Memory B cell (primary cell): ENCODE measurements at regions not wholly inside any gene's neighbourhood (a gene's known extent, or its start where the extent isn't known, plus 50 kb on each side); places are given as distances from the start of the nearest gene placed in this dataset.
"Not testable (repeated sequence)": the region's sequence is repeated elsewhere in the genome, so short reads cannot be mapped to it uniquely, and the experiment has no call there.

ENCODE experiments used
- ATAC-seq: fragments of 150-1000 bp; cut with Tn5 transposase; 2 replicates; pipeline ENCODE4 v1.10.0; 2021; ENCODE audit warnings: low read depth, mild to moderate bottlenecking, moderate library complexity
- DNase-seq, 2 donors: peaks; one replicate each; pipeline ENCODE4 v3.0.0; 2022; ENCODE audit warnings: low spot score in 2 of 2
- H3K27ac Mint-ChIP-seq: one replicate; pipeline ENCODE4 v1.8.0; 2022; ENCODE audit warnings: mild to moderate bottlenecking, moderate library complexity, mixed read lengths
- H3K27me3 Mint-ChIP-seq: one replicate; pipeline ENCODE4 v1.8.0; 2022; ENCODE audit warnings: mixed read lengths
- H3K36me3 Mint-ChIP-seq: one replicate; pipeline ENCODE4 v1.8.0; 2022; ENCODE audit warnings: mild to moderate bottlenecking, mixed read lengths
- H3K4me1 Mint-ChIP-seq: one replicate; pipeline ENCODE4 v1.8.0; 2022; ENCODE audit warnings: mixed read lengths
- H3K4me3 Mint-ChIP-seq: one replicate; pipeline ENCODE4 v1.8.0; 2022; ENCODE audit warnings: mild to moderate bottlenecking, moderate library complexity, mixed read lengths
- H3K9me3 Mint-ChIP-seq: one replicate; pipeline ENCODE4 v1.8.0; 2022; ENCODE audit warnings: mixed read lengths

DNA sequence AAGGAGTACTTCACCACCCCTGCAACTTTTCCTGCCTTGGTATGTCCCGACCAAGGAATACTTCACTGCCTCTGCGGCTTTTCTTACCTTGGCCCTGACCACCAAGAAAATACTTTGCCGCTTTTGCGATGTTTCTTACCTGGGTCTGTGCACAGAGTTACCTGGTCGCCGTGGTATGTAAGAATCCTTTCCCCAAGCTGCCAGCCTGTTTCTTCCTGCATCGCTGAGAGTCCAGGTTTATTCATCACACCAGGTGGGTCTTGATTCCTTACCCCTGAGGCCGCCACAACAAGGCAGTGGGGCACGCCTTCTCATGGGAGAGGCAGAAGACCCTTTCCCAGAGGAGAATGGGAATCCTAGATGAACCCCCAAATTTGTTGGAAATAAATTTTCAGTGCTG is 511.3 kb downstream of the EDEM1 start:
- Mint-ChIP-seq H3K27me3 (no peaks in the 10 kb centered on the region), H3K36me3 (no peaks in the 10 kb centered on the region), H3K4me1 (no peaks in the 10 kb centered on the region), H3K27ac (no peak overlapping the region), H3K4me3 (no peak overlapping the region), H3K9me3 (no peaks in the 10 kb centered on the region)
- DNase-seq, result no peak
- ATAC-seq, result no peak

DNA sequence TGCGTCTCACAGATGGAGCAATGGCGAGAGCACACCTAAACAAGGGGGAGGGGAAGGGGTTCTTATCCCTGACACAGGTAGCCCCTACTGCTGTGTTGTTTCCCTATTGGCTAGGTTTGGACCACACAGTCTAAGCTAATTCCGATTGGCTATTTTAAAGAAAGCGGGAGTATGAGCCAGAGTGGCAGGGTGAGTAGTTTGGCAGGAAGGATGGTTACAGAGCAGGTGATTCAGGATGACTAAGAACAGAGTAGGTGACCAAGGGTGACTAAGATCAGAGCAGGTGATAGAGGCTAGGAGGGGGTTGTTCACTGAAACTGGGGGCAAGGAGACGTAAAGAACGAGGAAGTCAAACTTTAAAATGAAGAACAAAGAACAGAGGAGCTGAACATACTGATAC is 511.8 kb downstream of the EDEM1 start:
- ATAC-seq (no peak), DNase-seq (no peak)
- no peaks in the 10 kb centered on the region for H3K4me1 Mint-ChIP-seq
- no peaks in the 10 kb centered on the region for H3K36me3 Mint-ChIP-seq
- H3K27ac Mint-ChIP-seq, result no peak overlapping the region
- H3K9me3 Mint-ChIP-seq, result no peaks in the 10 kb centered on the region
- H3K27me3 Mint-ChIP-seq, result no peaks in the 10 kb centered on the region
- no peak overlapping the region for H3K4me3 Mint-ChIP-seq

DNA sequence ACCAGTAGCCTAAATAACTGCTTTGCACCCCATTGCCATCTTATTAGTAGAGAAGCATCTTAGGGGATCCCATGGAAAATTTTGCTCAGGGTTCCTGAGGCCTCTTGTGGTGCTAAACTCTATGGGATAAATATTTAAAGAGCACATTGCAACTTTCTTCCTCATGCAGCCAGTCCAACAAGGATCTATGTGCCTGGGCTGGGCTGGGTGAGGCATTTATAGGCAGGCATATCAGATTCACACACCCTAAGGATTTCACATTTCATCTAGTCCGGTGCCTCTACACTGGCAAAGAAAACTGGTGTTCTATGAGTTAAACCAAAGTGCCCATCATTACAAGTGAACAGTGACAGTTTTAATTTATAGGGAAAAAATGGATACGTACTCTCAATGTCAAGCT is 512.3 kb downstream of the EDEM1 start:
- DNase-seq (no peak), ATAC-seq (no peak)
- no peaks in the 10 kb centered on the region for H3K9me3 Mint-ChIP-seq
- no peak overlapping the region for H3K4me3 Mint-ChIP-seq
- no peak overlapping the region for H3K27ac Mint-ChIP-seq
- no peaks in the 10 kb centered on the region for H3K36me3 Mint-ChIP-seq
- H3K27me3 Mint-ChIP-seq, result no peaks in the 10 kb centered on the region
- H3K4me1 Mint-ChIP-seq, result no peaks in the 10 kb centered on the region

DNA sequence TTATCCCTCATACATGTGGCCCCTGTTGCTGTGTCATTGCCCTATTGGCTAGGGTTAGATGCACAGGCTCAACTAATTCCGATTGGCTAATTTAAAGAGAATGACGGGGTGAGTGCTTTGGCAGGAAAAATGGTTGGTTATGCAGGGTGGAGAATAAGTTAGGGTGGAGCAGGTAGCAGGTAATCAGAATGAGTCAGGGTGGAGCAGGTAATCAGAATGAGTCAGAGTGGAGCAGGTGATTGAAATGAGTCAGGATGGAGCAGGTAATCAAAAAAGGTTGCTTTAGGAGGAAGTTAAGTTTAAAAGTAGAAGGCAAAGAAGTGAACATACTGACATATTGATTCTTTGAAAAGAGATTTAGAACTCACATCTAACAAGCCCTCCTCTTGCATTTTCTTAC is 513.5 kb downstream of the EDEM1 start:
- not testable (repeated sequence) for H3K27ac Mint-ChIP-seq, H3K4me3 Mint-ChIP-seq, H3K9me3 Mint-ChIP-seq, ATAC-seq, H3K4me1 Mint-ChIP-seq, DNase-seq, H3K36me3 Mint-ChIP-seq, H3K27me3 Mint-ChIP-seq

DNA sequence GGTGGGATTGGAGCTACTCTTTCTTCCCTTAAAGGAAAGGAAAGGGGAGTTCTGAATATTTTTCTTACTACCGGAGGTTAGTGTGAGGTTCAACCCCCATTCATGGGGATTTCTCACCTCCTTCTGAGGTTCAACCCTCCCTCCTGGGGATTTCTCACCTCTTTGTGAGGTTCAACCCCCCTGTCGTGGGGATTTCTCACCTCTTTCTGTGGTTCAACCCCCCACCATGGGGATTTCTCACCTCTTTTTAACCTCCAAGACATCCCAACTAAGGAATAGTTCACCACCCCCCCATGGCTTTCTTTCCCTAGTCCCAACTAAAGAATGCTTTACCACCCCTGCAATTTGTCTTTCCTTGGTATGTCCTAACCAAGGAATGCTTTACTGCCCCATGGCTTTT is 520.3 kb downstream of the EDEM1 start:
- no peaks in the 10 kb centered on the region for H3K27me3 Mint-ChIP-seq
- H3K4me3 Mint-ChIP-seq, result no peak overlapping the region
- no peaks in the 10 kb centered on the region for H3K4me1 Mint-ChIP-seq
- ATAC-seq (no peak), DNase-seq (no peak)
- no peaks in the 10 kb centered on the region for H3K36me3 Mint-ChIP-seq
- H3K9me3 Mint-ChIP-seq, result peaks cover 2% of the 10 kb centered on the region
- H3K27ac Mint-ChIP-seq, result no peak overlapping the region

DNA sequence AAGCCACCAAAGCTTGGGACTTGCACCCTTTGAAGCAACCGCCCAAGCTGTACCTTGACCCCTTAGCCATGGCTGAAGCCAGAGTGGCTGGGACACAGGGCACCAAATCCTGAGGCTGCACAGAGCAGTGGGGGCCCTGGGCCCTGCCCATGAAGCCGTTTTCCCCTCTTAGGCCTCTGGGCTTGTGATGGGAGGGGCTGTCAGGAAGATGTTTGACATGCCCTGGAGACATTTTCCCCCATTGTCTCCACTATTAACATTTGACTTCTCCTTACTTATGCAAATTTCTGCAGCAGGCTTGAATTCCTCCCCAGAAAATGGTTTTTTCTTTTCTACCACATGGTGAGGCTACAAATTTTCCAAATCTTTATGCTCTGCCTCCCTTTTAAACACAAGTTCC is 522.2 kb downstream of the EDEM1 start:
- Mint-ChIP-seq H3K4me1 (no peaks in the 10 kb centered on the region), H3K4me3 (no peak overlapping the region), H3K27ac (no peak overlapping the region), H3K36me3 (no peaks in the 10 kb centered on the region), H3K9me3 (peaks cover 2% of the 10 kb centered on the region), H3K27me3 (no peaks in the 10 kb centered on the region)
- ATAC-seq, result no peak
- DNase-seq, result no peak

DNA sequence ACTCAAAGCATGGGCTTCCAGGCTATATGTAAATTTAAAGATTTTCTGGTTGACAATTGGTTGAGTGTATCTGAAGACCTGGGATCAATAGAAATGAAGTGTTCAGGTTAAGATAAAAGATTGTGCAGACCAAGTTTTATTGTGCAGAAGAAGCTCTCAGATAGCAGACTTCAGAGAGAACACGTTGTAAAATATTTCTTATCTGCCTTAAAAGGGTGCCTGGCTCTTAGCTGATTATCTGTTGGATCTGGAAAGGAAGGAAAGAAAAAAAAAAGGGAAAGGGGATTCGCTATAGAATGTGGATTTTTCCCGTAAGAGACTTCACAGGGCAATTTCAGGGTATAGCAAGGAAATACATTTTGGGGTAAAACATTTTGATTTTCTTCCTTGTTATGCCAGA is 523.2 kb downstream of the EDEM1 start:
- Mint-ChIP-seq H3K36me3 (no peaks in the 10 kb centered on the region), H3K27me3 (no peaks in the 10 kb centered on the region), H3K4me1 (no peaks in the 10 kb centered on the region), H3K27ac (no peak overlapping the region), H3K4me3 (no peak overlapping the region), H3K9me3 (peaks cover 2% of the 10 kb centered on the region)
- no peak for ATAC-seq
- DNase-seq, result no peak

DNA sequence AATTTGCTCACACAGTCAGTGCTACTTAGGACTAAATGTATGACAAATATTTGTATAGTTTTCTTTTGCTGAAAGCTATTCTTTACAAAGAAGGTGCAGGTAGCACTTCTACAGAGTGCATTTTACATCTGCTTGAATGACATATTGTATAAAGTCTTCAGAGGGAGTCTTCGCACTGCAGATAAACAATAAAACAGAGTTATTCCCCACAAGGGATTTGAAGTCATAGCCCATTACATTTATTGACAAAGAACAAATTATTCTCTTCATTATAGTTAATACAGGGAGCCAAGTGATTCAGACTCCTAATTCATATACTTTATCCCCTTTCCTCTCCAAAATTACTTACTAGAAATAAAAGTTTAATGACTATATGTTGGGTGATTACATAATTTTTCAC is 529.7 kb downstream of the EDEM1 start:
- H3K9me3 Mint-ChIP-seq, result peaks cover 1% of the 10 kb centered on the region
- no peaks in the 10 kb centered on the region for H3K4me1 Mint-ChIP-seq
- no peaks in the 10 kb centered on the region for H3K36me3 Mint-ChIP-seq
- no peak overlapping the region for H3K27ac Mint-ChIP-seq
- H3K4me3 Mint-ChIP-seq, result no peak overlapping the region
- no peak for ATAC-seq
- DNase-seq, result no peak
- H3K27me3 Mint-ChIP-seq, result no peaks in the 10 kb centered on the region

DNA sequence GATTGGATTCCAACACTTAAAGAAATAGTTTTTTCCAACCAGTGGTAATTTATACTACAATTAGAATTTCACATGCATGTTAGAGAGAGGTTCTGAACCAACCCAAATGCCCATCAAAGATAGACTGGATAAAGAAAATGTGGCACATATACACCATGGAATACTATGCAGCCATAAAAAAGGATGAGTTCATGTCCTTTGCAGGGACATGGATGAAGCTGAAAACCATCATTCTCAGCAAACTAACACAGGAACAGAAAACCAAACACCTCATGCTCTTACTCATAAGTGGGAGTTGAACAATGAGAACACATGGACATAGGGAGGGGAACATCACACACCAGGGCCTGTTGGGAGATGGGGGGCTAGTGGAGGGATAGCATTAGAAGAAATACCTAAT is 532.2 kb downstream of the EDEM1 start:
- H3K36me3 Mint-ChIP-seq, DNase-seq, H3K4me3 Mint-ChIP-seq, H3K9me3 Mint-ChIP-seq, H3K4me1 Mint-ChIP-seq, ATAC-seq, H3K27ac Mint-ChIP-seq, H3K27me3 Mint-ChIP-seq: not testable (repeated sequence)

DNA sequence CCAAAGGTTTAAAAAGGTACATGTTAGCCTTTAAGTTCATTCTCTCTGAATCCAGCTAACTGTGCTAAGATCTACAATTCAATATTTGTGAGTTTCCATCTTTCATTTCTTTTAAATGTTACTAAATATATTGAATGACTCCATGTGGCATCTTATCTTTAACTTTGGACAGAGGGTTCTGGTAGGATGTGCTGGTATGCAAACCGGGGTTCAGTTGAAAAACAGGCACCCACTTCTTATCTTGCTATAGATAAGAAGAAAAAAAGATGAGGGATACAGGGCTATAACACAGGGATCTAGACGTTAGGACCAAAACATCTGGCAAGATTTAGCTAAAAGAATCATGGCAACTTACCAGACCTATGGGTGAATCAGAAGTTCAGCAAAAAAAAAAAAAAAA is 538.3 kb downstream of the EDEM1 start:
- Mint-ChIP-seq H3K27me3 (no peaks in the 10 kb centered on the region), H3K27ac (no peak overlapping the region), H3K4me1 (no peaks in the 10 kb centered on the region), H3K36me3 (no peaks in the 10 kb centered on the region), H3K4me3 (no peak overlapping the region), H3K9me3 (no peaks in the 10 kb centered on the region)
- ATAC-seq, result no peak
- DNase-seq, result no peak

DNA sequence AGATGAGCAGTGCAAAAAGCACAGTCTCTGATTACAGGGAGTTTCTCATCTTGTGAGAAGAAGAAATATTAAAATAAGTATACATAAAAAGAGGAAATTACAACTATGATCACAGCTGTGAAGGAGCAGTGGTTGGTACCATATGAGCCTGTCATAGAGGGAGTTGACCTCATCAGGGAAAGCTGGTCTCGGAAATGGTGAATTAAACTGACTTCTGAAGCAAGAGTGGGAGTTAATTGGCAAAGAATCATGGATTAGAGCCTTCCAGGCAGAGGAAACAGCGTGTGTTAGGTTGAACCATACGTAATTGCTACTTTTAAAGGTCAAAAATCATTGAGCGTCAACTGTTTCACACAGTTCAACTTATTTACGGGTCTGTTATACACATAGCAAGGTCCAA is 539.1 kb downstream of the EDEM1 start:
- Mint-ChIP-seq H3K27ac (no peak overlapping the region), H3K4me3 (no peak overlapping the region), H3K9me3 (no peaks in the 10 kb centered on the region), H3K4me1 (no peaks in the 10 kb centered on the region), H3K27me3 (no peaks in the 10 kb centered on the region), H3K36me3 (no peaks in the 10 kb centered on the region)
- DNase-seq (no peak), ATAC-seq (no peak)

DNA sequence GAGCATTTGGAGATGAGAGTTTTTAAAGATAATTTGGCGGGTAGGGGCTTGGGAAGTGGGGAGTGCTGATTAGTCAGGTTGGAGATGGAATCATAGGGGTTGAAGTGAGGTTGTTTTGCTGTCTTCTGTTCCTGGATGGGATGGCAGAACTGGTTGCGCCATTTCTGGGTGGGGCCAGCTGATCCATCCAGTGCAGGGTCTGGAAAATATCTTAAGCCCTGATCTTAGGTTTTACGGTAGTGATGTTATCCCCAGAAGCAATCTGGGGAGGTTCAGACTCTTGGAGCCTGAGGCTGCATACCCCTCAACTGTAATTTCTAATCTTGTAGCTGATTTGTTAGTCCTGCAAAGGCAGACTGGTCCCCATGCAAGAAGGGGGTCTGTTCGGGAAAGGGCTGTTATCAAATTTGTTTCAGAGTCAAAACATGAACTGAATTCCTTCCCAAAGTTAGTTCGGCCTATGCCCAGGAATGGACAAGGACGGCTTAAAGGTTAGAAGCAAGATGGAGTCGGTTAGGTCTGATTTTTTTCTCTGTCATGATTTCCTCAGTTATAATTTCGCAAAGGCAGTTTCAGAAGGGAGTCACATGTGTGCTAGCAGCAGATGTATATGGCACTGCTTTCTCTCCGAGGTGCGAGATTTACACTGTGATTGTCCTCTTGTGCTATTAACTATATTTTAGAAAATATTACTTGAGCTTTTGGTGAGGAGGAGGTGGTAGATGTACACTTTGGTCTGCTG is 540.4 kb downstream of the EDEM1 start:
- DNase-seq (no peak), ATAC-seq (no peak)
- H3K27me3 Mint-ChIP-seq, result no peaks in the 10 kb centered on the region
- no peak overlapping the region for H3K4me3 Mint-ChIP-seq
- H3K4me1 Mint-ChIP-seq, result no peaks in the 10 kb centered on the region
- H3K9me3 Mint-ChIP-seq, result no peaks in the 10 kb centered on the region
- no peaks in the 10 kb centered on the region for H3K36me3 Mint-ChIP-seq
- no peak overlapping the region for H3K27ac Mint-ChIP-seq

DNA sequence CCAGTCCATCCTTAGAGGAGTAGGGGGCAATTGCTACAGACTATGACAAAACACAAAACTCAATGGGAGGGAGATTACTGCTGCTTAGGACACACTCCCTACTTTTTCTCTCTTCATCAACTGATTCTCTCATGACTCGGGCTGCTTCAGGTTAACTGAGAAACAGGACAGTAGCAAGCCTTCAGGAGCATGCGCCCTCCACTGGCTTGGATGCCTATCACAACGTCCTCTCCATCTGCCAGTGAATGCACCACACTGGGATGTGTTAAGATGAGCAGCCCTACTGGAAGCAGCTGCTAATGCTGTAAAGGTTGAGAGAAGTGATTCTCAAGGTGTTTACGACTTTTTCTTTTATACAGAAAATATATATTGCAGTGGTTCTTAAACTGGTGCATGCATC is 542.3 kb downstream of the EDEM1 start:
- ATAC-seq (no peak), DNase-seq (no peak)
- Mint-ChIP-seq H3K4me1 (no peaks in the 10 kb centered on the region), H3K9me3 (no peaks in the 10 kb centered on the region), H3K27me3 (peaks cover 4% of the 10 kb centered on the region), H3K36me3 (no peaks in the 10 kb centered on the region), H3K4me3 (no peak overlapping the region), H3K27ac (no peak overlapping the region)

DNA sequence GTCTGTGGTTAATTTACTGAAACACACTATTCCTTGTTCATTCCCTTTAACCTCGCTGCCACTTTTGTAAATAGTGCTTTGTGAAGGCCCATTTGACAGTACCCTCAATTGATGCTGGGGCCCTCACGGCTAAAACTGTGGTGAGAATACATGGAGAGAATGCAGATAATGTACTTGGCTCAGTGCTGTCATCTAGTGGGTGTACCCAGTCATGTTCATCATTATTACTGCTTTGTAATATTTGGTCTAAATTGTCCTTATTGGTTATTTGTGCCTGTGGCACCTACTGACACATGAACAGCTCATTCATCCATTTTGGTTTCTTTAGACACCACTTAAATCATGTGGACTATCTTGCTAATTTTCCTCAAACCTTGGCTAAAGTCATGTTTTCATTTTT is 543.6 kb downstream of the EDEM1 start:
- ATAC-seq (no peak), DNase-seq (no peak)
- Mint-ChIP-seq H3K4me1 (no peaks in the 10 kb centered on the region), H3K9me3 (no peaks in the 10 kb centered on the region), H3K36me3 (no peaks in the 10 kb centered on the region), H3K27ac (no peak overlapping the region), H3K27me3 (peaks cover 4% of the 10 kb centered on the region), H3K4me3 (no peak overlapping the region)

DNA sequence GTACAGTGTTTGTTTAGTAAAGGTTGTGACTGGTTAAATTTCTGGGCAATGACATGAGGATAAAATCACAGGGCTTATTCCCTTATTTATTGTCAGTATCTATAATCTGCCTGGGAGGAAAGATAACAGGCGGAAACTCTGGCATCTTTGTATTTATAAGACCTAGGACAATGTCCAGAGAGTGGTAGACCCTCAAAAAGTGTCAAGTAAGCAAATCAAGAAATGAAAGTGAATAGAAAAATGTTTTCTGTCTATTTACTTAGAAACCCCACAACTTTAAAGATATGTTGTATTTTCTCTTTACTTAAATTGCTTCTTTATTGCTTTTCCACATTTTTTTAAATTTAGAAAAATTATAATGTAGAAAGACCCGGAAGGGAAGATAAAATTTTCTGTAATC is 544.6 kb downstream of the EDEM1 start:
- no peak for ATAC-seq
- Mint-ChIP-seq H3K27me3 (peaks cover 6% of the 10 kb centered on the region), H3K27ac (no peak overlapping the region), H3K9me3 (no peaks in the 10 kb centered on the region), H3K4me1 (no peaks in the 10 kb centered on the region), H3K36me3 (no peaks in the 10 kb centered on the region), H3K4me3 (no peak overlapping the region)
- no peak for DNase-seq
